Right lung (tissue), 2 donors: ENCODE measurements at regions not wholly inside any gene's neighbourhood (a gene's known extent, or its start where the extent isn't known, plus 50 kb on each side); places are given as distances from the start of the nearest gene placed in this dataset.
"Not testable (repeated sequence)": the region's sequence is repeated elsewhere in the genome, so short reads cannot be mapped to it uniquely, and the experiment has no call there.

Experiments
- DNase-seq, 2 donors: peaks; one replicate each; pipeline ENCODE4 v3.0.0-alpha.2; 2013

DNA sequence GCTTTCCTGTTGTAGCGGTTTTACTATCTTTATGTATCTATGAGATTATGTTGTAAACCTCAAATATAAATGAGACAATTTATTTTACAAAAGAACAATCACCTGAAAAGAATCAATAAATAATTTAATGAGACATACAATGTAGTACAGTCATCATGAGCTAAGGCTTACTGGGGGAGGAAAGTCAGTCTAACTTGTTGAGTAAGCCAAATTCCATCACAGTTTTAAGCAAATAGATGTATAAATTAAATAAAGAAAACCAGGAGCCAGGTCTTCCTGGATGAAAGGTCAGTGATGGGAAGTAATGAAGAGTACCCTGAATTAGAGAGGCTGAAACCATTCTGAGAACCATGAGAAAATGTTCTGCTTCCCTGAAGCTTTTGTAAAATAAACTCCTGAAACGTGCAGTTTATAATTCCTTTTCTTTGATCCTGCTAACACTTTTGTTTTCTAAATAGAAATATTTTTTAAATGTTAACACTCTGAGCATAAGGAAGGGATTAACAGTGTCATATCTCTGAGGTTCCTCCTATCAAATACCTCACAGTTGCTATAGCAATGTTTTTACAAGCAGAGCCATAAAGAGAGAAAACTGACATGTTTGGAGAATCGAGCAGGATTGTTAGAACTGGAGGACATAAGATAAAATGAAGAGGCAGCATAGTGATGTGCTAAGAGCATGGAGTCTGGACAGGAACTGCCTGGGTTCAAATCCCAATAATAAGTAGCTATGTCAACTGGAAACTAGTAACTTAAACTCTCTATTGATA is 444.9 kb upstream of the FOXG1 start:
- DNase-seq, result no peak

DNA sequence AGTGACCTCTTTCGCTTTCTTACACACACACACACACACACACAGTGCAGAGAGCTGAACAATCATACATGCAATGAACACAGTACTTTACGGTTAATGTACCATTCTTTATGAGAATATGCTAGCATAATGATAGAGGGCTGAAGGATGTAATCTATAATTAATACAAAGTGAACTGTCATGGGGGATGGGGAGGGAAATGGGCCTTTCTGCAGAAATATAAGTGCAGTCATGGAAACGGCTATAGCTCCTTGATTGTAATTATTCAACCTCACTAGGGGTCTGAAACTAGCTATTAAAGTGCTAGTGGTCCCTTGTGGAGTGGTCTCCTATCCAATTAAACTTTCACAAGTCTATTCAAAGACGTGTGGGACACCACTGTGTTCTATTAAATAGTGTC is 443.2 kb upstream of the FOXG1 start:
- DNase-seq, result no peak

DNA sequence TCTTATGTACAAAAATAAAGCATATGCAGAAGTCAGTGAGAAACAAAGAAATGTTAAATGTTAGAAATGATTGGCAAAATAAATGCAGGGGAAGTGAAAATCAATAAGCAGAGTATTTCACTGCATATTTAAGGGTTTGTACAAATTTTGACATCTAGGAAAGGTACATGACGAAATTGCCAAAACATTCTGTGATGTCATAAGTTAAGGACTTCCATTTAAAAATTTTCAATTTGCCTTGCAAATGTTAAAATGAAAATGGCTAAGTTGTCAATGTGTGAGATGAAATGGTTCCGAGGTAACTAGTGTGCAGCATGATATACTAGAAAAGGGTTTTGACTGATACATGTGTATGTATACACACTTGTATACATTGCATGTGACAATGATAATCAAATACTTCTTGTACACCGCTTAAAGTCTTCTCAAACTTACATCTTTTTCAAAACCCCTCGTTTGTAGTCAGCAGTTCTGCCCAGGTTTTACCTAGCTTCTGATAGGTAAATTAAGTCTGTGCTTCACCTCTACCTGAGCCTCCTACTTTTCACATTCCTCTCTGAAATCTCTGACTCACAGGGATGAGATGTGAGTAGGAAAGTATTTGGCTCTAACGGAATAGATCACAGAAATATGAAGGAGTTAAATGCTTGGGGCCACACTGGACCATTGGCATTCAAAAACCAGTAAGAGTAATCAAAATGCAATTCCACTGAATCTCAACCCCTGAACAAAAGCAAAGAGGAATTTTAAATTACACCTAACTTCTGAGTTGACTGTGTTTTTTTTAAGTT is 442.4 kb upstream of the FOXG1 start:
- DNase-seq, result no peak

DNA sequence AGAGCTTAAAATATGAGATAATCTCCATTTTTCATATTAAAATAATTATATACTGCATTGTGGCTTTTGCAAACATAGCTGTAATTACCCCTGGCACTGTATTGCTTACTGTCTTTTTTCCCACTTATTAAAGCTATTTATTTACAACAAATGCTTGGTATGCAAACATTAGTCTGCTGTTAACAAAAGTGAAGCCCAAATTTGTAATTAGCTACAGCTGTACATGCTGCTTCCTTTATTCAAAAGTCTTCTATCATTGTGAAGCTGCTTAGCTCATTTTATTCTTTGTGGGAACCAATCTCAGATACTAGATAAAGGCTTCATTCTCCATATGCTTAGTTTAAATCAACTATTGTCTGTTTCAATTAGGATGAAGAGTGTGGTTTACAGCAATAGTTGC is 425.8 kb upstream of the FOXG1 start:
- DNase-seq, result no peak

DNA sequence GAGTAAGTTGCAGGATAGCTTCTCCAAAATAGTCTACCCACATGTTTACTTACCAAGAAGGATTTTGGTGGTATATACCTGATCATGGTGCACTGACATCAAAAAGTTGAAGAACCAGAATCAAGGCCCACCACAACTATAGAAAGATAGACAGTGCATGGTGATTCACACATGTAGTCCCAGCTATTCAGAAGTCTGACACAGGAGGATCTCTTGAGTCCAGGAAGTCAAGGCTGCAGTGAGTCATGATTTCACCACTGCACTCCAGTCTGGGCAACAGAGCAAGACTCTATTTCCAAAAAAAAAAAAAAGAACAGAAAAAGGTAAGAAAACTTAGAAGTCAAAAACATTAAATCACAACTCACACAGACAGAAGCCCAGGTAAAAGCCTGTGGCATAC is 422.2 kb upstream of the FOXG1 start:
- no peak for DNase-seq

DNA sequence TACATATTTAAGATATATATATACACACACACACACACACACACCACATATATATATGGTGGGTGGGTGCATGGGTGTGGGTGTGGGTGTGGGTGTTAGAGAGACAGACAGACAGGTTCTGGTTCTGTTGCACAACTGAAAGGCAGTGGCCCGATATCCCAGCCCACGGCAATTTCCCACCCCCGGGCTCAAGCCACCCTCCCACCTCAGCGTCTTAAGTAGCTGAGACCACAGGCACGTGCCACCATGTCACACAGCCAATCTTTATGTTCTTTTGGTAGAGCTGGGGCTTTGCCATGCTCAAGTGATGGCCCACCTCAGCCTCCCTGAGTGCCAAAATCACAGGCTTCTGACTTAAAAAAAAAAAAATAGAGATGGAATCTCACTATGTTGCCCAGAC is 417.8 kb upstream of the FOXG1 start:
- no peak for DNase-seq

DNA sequence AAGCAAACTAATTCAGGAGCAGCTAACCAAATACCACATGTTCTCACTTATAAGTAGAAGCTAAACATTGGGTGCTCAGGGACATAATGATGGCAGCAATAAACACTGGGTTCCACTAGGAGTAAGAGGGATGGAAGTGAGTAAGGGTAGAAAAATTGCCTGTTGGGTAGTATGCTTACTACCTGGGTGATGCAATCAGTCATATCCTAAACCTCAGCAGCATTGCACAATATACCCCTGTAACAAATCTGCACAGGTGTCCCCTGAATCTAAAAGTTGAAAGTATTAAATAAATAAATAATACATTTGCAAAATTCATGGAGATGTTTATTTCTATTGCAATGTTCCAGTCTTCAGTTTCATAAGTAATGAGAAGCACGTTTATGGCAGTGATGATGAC is 409.8 kb upstream of the FOXG1 start:
- no peak for DNase-seq

DNA sequence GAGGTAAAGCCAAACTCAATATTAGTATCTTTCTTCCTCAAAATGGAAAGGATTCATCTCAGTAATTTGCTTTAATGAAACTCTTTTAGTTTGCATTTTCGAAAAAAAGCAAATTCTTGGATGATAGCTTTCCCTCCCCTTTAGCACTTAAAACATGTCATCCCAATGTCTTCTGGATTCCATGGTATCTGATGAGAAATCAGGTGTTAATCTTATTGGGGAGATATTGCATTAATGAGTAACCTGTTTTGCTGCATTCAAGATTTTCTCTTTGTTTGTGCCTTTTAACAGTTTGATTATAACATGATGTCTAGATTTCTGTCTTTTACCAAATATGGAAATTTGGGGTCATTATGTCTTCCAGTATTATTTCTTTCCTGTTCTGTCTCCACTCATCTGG is 405.1 kb upstream of the FOXG1 start:
- DNase-seq, result no peak

DNA sequence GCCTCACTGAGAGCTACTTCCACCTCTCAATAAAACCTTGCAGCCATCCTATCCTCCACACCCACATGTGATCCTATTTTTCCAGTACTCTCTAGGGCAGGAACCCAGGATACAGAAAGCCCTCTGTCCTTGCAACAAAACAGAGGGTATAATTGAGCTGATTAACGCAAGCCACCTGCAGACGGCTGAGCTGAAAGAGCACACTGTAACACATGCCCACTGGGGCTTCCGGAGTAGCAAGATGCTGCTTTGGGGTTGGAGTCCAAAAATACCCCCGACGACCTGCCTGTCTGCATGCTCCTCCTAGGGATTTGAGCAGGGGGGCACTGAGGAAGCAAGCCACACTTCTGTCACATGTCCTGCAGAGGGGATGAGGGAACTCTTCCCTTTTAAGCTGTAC is 401.1 kb upstream of the FOXG1 start:
- DNase-seq, result no peak

DNA sequence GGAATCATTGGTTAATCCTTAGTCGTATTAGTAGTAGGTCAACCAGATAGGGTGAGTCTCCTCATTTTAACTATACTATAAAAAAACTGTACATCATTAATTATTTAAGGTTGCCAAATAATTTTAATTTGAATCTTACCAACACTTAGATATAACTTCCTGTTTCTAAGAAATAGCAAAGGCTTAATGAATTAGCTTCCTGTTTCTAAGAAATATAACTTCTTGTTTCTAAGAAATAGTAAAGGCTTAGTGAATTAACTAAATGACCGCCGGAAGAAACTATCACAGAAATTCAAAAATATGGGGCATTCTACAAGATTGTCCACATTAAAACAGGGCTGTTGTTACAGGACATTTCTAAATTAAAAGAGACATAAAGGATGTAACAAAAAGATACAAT is 392.9 kb upstream of the FOXG1 start:
- DNase-seq, result no peak

DNA sequence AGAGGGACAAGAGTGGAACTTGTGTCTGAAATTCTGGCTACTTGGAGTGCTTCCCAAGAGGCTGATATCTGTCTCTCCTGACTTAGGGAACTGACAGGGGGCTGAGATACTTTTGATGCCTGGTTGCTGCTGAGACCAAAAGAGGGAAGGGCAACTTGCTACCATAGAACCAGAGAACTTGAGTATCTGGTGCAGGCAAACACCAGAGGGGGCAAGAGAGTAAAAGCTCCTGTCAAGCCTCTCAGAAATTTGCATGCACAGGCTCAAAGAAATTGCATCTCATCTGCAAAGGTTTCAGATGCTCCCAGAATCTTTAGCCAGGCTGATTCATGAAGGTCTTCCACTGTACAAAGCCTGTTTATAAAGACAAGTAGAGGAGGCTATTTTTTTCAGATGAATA is 391.3 kb upstream of the FOXG1 start:
- DNase-seq, result no peak

DNA sequence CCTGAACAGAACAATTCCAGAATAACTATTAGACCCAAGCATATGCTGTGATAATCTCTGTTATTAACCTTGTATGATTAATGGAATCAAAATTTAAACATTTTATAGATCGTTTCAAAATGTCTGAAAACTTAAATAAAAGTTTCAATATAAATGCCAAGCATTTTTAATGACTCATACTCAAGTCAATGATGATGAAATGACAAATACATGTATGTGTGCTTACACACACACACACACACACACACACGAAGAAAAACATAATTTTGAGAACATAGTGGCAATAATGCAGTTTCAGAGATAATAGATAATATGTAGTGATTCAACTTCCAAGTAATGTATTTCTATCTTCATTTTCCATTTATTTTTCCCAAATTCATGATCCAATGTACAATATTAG is 384.9 kb upstream of the FOXG1 start:
- DNase-seq, result no peak

DNA sequence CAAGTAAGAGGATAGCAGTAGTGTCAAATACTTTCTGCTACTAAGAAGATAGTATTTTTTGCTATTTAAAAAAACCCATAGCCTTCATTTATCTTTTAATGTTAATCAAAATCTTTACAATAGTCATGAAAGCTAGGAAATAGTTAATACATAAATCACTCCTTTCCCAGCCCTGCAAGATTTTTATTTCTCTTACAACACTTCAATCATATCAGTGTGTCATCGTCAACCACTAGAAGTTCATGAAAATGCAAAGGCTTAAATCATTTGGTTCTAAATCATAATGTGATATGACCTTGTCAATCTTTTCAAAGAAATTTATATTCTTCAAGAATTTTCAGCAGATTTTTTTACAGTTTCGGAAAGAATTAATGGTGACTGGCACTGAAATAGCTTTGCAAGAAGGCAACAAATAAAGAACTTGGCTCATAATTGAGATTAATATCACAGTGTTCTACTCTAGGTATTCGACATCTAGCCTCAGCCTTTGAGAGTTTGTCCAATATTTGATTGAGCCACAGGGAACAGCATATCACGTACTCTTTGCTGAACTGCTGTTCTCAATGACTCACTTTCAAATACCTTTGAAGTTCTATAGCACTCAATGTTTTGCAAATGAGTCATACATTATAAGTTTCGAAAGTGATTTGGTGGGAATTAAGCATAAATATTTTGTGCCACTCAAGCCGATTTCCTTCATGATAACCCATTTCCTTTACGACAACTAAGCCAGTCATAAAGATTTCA is 384.0 kb upstream of the FOXG1 start:
- no peak for DNase-seq

DNA sequence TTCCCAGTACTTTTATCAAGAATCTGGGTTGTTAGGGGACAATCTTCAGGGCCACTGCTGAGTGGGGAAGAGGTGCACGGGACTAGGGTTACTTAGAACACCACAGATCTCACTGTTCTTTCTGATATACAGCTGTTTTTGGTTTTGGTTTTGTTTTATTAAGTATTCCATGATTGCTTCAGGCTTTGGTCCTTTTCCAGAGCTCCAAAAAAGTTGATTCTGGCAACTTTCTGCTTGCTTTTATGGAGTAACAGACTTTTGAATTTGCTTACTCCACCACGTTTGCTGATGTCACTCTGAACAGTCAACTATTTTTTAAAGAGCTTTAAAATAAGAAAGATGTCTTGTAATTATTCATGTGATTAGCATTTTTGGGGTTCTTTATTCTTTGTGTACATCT is 368.1 kb upstream of the FOXG1 start:
- DNase-seq, result no peak

DNA sequence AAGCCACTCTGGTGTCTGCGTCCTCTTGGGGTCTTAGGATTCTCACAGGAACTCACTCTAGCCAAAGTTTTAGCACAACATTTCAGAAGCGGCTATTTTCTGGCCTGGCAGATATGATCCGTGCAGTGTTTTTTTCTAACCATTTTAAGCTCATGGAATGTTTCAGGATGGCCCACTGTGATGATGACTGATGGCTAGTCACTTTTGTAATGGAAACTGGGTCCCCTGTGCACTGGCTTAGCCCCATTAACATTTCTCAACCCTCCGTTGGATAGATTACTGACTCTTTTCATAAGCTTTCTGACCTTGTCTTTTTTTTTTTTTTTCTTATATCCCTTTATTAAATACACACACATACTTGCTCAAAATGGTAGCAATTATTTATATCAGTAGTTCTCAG is 364.9 kb upstream of the FOXG1 start:
- not testable (repeated sequence) for DNase-seq

DNA sequence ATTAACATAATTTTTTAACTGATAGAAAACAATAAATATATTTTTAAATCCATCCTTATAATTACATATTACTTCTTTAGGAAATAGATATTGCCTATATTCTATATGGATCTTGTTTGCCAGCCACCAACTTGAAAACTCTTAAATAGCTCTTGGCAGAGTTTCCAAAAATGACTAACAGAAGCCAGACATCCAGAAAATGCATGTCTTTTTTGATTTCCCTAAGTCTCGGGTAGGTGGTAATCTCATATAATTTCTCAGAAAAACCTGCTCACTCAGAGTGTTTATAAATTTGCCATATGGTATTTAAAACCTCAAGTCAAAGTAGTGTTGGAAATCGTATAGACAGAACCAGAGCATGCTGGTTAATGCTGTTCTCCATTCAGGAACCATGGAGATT is 360.4 kb upstream of the FOXG1 start:
- no peak for DNase-seq

DNA sequence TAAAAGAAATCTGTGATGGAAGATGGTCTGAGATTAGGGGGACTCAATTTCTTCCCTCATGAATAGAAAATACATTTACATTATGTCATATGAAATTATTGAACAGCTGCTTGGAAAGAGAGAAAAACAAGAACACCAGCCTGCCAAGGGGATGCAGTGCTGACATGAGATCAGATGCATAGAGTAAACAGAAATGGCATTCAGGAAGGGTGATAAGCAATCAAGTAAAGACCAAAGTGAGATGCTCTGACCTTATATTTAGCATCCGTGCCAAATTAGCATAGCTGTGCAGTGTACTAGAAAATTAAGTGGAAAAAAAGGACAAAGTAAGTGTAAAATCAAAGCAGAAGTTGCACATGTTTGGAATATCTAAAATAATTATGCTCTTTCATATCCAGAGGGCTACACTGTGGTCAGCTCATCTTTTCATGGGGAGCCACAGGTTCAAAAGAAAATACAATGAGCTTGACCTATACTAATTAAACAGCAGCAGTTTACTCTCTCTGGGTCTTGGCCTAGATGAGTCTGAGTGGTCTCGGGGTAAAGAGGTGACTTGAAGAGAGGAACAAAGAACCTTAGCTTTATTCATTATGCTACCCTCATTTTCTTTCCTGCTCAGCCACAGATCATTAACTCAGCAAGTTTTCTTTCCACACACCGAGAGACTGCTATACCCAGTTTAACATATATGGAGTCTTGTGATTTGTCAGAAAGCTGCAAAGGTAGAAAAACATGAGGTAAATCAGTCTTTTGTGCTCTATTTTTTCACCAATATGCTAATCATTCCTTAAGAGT is 359.4 kb upstream of the FOXG1 start:
- no peak for DNase-seq

DNA sequence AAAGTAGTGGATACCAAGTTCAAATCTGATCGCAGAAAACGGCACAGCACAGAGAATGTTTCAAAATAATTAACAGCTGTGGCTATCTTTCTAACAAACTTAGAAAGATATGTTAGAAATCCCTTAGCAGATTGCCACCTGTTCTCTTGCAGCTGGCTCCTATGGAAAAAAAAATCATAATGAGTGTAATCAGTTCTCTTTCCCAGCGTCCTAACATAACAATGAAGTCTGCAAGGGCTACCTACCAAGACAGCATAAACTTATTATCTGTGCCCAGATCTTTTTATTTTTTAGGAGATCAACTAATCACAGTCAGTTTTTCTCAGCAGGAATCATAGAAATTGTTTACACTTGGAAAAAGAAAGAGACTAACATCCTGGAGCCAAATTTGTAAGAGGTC is 358.6 kb upstream of the FOXG1 start:
- DNase-seq, result no peak

DNA sequence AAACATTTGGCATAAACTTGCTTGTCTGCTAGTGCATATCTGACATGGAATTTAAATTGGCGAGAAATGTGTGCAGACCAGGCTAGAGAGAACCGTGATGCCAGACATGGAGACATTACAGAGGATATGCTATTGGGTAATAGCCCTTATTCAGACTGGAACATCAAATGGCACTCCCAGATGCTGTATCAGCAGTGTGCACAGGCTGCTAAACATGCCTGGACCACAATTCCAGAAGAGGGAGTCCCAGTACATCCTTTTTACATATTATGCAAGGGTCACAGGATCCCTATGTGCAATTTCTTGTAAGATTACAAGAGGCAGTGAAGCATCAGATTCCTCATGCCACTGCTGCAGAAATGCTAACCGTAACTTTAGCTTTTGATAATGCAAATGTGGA is 354.5 kb upstream of the FOXG1 start:
- no peak for DNase-seq

DNA sequence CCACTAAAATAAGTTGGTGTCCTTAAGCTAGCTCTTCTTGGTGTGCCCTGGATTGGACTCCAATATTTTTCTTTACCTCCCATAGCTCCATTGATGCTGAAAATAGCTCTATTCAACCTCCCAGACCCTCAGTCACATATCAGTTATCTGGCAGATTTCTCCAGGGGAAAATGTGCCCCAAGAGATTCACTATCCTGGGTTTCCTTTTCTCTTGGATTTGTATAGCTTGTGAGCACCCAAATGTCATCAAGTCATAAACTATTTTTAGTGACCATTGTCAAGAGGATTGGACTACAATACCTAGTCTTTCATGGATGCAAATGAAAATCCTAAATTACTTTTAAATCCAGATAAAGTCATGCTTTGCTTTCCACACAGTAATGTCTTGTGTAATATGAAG is 339.6 kb upstream of the FOXG1 start:
- no peak for DNase-seq

DNA sequence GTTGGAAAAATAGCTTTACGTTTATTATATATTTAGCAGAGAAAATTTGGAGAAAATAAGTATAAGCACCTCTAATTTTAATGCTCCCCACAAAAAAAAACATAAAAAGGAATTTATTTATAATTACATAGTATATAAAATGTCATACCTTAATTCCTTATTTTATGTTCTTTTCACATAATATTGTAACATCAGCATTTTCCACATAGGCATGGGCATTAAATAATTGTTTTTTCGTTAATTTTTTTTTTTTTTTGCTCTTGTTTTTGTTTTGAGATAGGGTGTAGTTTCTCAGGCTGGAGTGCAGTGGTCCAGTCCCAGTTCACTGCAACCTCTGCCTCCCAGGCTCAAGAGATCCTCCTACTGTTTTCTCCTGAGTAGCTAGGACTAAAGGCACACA is 329.8 kb upstream of the FOXG1 start:
- no peak for DNase-seq

DNA sequence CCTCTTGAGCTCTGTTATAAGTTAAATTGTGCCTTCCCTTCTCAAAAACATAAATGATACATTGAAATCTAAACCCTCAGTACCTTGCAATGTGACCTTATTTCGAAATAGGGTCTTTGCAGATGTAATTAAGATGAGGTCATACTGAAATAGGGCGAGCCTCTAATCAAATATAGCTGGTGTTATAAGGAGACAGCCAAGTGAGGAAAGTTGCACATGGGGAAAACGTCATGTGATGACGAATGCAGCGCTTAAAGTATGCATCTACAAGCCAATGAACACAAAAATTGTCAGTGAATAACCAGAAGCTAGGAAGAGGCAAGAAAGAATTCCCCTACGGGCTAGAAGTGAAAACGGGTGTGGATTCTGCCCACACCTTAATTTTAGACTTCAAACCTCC is 305.2 kb upstream of the FOXG1 start:
- no peak for DNase-seq
